SK-N-MC (cell line): ENCODE measurements at regions not wholly inside any gene's neighbourhood (a gene's known extent, or its start where the extent isn't known, plus 50 kb on each side); places are given as distances from the start of the nearest gene placed in this dataset.

Experiments used
- EZH2 ChIP-seq: fragments of 200-600 bp; sonication (generic); IDR thresholded peaks from one replicate; pipeline ENCODE4 v1.6.1; 2017; ENCODE audit warnings: antibody characterized with exemption
- FOXP2 ChIP-seq: optimal IDR thresholded peaks from 2 replicates; pipeline ENCODE3; 2011; ENCODE audit warnings: mild to moderate bottlenecking, moderate library complexity; ENCODE audit not compliant: insufficient read depth; ENCODE audit errors: extremely low read length, control extremely low read depth
- POLR2AphosphoS5 ChIP-seq: IDR thresholded peaks from 2 replicates; pipeline ENCODE4 v1.6.1; 2012; ENCODE audit warnings: mild to moderate bottlenecking, low read depth, low read length, borderline replicate concordance

DNA sequence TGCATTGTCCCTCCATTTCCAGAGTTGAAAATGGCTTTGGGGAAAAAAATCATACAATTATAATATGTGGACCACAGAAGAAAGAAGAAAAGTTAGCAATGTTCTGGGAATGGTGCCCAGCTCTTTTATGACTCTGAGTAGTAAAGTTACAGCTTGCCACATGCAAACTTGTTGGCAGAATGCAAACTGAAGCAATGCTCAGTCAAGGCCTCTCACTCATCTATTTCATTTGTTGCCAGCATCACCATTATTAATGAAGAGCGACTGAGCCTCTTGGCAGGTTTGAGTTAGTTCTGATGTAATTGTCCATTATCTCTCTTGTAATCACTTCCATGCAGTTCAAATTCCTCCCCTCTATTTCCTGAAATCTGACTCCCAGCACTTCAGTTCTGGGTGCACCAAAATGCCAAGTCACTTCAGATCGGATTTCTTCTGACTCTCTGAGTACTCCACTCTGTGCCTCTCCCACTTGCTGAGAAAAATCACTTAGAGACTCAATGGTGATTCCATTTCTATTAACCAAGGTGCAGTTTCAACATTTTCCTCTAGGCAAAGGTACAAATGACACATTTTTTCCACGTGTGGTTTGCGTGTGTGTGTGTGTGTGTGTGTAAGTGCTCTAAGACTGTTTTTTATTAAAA lies 154.4 kb upstream of the STMND1 start:
- TF ChIP-seq POLR2AphosphoS5 (peak; percentile 68; the same call in 1 of the 2 replicates), EZH2 (no peak), FOXP2 (peak; percentile 70)
